GM23248 (cell line): ENCODE measurements at regions not wholly inside any gene's neighbourhood (a gene's known extent, or its start where the extent isn't known, plus 50 kb on each side); places are given as distances from the start of the nearest gene placed in this dataset.

Source experiments
- DNase-seq: peaks from one replicate; pipeline ENCODE4 v3.0.0-alpha.2; 2015
- H2AFZ ChIP-seq: fragments of 200-600 bp; sonication (generic); 2 replicates; pipeline ENCODE4 v1.6.1; 2016; ENCODE audit warnings: antibody characterized with exemption
- H3F3A ChIP-seq: fragments of 200-600 bp; sonication (generic); 2 replicates; pipeline ENCODE4 v1.6.1; 2016; ENCODE audit warnings: mild to moderate bottlenecking, antibody characterized with exemption, mixed run types; ENCODE audit not compliant: insufficient read depth
- H3K27ac ChIP-seq: fragments of 200-600 bp; sonication (generic); 2 replicates; pipeline ENCODE4 v1.5.1; 2016; ENCODE audit warnings: mild to moderate bottlenecking
- H3K27me3 ChIP-seq: fragments of 200-600 bp; sonication (generic); replicated peaks from 2 replicates; pipeline ENCODE4 v1.6.1; 2016; ENCODE audit warnings: mild to moderate bottlenecking; ENCODE audit not compliant: insufficient read depth
- H3K36me3 ChIP-seq: fragments of 200-600 bp; sonication (generic); 2 replicates; pipeline ENCODE4 v1.6.1; 2016; ENCODE audit warnings: low read depth, mild to moderate bottlenecking
- H3K4me1 ChIP-seq: fragments of 200-600 bp; sonication (generic); 2 replicates; pipeline ENCODE4 v1.6.1; 2016; ENCODE audit warnings: mild to moderate bottlenecking; ENCODE audit not compliant: insufficient read depth
- H3K4me2 ChIP-seq: fragments of 200-600 bp; sonication (generic); one replicate; pipeline ENCODE4 v1.6.1; 2016; ENCODE audit warnings: mild to moderate bottlenecking; ENCODE audit not compliant: unreplicated experiment
- H3K4me3 ChIP-seq: fragments of 200-600 bp; sonication (generic); 2 replicates; pipeline ENCODE4 v1.5.1; 2016; ENCODE audit warnings: mild to moderate bottlenecking
- H3K79me2 ChIP-seq: fragments of 200-600 bp; sonication (generic); 2 replicates; pipeline ENCODE4 v1.6.1; 2016; ENCODE audit warnings: mild to moderate bottlenecking; ENCODE audit not compliant: insufficient read depth
- H3K9ac ChIP-seq: fragments of 200-600 bp; sonication (generic); 2 replicates; pipeline ENCODE4 v1.6.1; 2016; ENCODE audit warnings: mild to moderate bottlenecking
- H3K9me2 ChIP-seq: fragments of 200-600 bp; sonication (generic); 2 replicates; pipeline ENCODE4 v1.6.1; 2016; ENCODE audit warnings: mixed run types, mild to moderate bottlenecking, moderate library complexity; ENCODE audit not compliant: insufficient read depth
- H3K9me3 ChIP-seq: fragments of 200-600 bp; sonication (generic); one replicate; pipeline ENCODE4 v1.6.1; 2017; ENCODE audit warnings: low read depth
- H4K20me1 ChIP-seq: fragments of 200-600 bp; sonication (generic); 2 replicates; pipeline ENCODE4 v1.6.0; 2016; ENCODE audit not compliant: insufficient read depth
- EZH2 ChIP-seq: fragments of 200-600 bp; sonication (generic); IDR thresholded peaks from 2 replicates; pipeline ENCODE4 v1.6.1; 2018; ENCODE audit warnings: antibody characterized with exemption, mild to moderate bottlenecking; ENCODE audit not compliant: insufficient read depth, poor library complexity, severe bottlenecking
- EZH2phosphoT487 ChIP-seq: fragments of 200-600 bp; sonication (generic); IDR thresholded peaks from 2 replicates; pipeline ENCODE4 v1.6.1; 2018; ENCODE audit warnings: antibody characterized with exemption, moderate library complexity, mild to moderate bottlenecking, low read depth; ENCODE audit not compliant: insufficient read depth
- WGBS, 2 experiments: methylation state at CpG; one replicate each; pipeline ENCODE4 v1.1.6; 2015 to 2017; ENCODE audit warnings: low lambda C conversion rate in 2 of 2, low coverage in 1 of 2; ENCODE audit errors: missing lambda C conversion rate in 2 of 2; 5-methylcytosine and 5-hydroxymethylcytosine counted together
- in situ Hi-C: fragments of 300-500 bp; cut with MboI; formaldehyde crosslinking; loops from 2 replicates; pipeline ENCODE4 v1.15.0; 2020

- Histone ChIP-seq H3K27me3 (no peaks in the 10 kb centered on the region), H3K79me2 (no peaks in the 10 kb centered on the region), H3K4me1 (no peaks in the 10 kb centered on the region), H3K9ac (no peak overlapping the region), H3K36me3 (no peaks in the 10 kb centered on the region), H2AFZ (no peak overlapping the region), H3K9me2 (no peaks in the 10 kb centered on the region), H3K9me3 (no peaks in the 10 kb centered on the region), H3K4me2 (no peak overlapping the region), H3K4me3 (no peak overlapping the region), H3K27ac (no peak overlapping the region), H3F3A (no peaks in the 10 kb centered on the region), H4K20me1 (no peaks in the 10 kb centered on the region)
- WGBS, 2 experiments: 78 to 80% methylated on average over 5 of the region's 5 CpGs
- no peak for DNase-seq
- in situ Hi-C loops: no loop called here
- TF ChIP-seq EZH2 (no peak), EZH2phosphoT487 (no peak)
These were observed 279.1 kb downstream of the BTG1 start for GRCh38 chr12:91866566-91866965.

- DNase-seq: no peak
- 64 to 66% methylated on average over 3 of the region's 3 CpGs for WGBS, 2 experiments
- Histone ChIP-seq H3K4me1 (no peaks in the 10 kb centered on the region), H3K36me3 (no peaks in the 10 kb centered on the region), H3K4me2 (no peak overlapping the region), H3K9ac (no peak overlapping the region), H3K9me3 (no peaks in the 10 kb centered on the region), H3K9me2 (no peaks in the 10 kb centered on the region), H3K4me3 (no peak overlapping the region), H3F3A (no peaks in the 10 kb centered on the region), H4K20me1 (no peaks in the 10 kb centered on the region), H2AFZ (no peak overlapping the region), H3K27me3 (no peaks in the 10 kb centered on the region), H3K27ac (no peak overlapping the region), H3K79me2 (no peaks in the 10 kb centered on the region)
- TF ChIP-seq EZH2phosphoT487 (no peak), EZH2 (no peak)
- in situ Hi-C loops: no loop called here
These were observed 281.9 kb downstream of the BTG1 start for GRCh38 chr12:91863702-91864101.

GRCh38 chr12:91861554-91861953 is 284.1 kb downstream of the BTG1 start:
- in situ Hi-C loops: no loop called here
- H2AFZ ChIP-seq: no peak overlapping the region
- no peaks in the 10 kb centered on the region for H3K4me1 ChIP-seq
- DNase-seq: no peak
- 80 to 100% methylated on average over 1 of the region's 1 CpG for WGBS, 2 experiments
- H3K9ac ChIP-seq: no peak overlapping the region
- H3K27me3 ChIP-seq: no peaks in the 10 kb centered on the region
- H3K36me3 ChIP-seq: no peaks in the 10 kb centered on the region
- no peaks in the 10 kb centered on the region for H3K9me2 ChIP-seq
- H3K27ac ChIP-seq: no peak overlapping the region
- H4K20me1 ChIP-seq: no peaks in the 10 kb centered on the region
- H3K4me3 ChIP-seq: no peak overlapping the region
- no peaks in the 10 kb centered on the region for H3K79me2 ChIP-seq
- TF ChIP-seq EZH2phosphoT487 (no peak), EZH2 (no peak)
- H3K4me2 ChIP-seq: no peak overlapping the region
- no peaks in the 10 kb centered on the region for H3K9me3 ChIP-seq
- no peaks in the 10 kb centered on the region for H3F3A ChIP-seq

DNA sequence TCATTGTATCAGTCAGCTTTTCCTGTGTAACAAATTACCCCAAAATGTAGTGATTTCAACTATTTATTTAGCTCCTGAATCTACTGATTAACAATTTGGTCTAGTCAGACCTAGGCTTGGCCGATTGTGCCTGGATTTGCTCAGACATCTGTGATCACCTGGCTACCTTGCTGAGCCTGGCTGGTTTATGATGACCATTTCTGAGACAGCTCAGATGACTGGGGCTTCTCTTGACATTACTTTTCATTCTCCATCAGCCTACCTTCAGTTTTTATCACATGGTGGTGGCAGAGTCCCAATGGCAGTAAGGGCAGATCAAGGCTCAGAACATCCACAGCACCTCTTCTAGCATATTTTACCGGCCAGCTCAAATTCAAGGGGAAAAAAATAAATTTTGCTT is 286.3 kb downstream of the BTG1 start:
- no peak overlapping the region for H3K4me2 ChIP-seq
- H3K9ac ChIP-seq: no peak overlapping the region
- TF ChIP-seq EZH2phosphoT487 (no peak), EZH2 (no peak)
- no peaks in the 10 kb centered on the region for H3K9me3 ChIP-seq
- H2AFZ ChIP-seq: no peak overlapping the region
- H3K9me2 ChIP-seq: no peaks in the 10 kb centered on the region
- no peak overlapping the region for H3K27ac ChIP-seq
- no peaks in the 10 kb centered on the region for H3K79me2 ChIP-seq
- H3K36me3 ChIP-seq: no peaks in the 10 kb centered on the region
- H3K4me3 ChIP-seq: no peak overlapping the region
- no peak for DNase-seq
- H3F3A ChIP-seq: no peaks in the 10 kb centered on the region
- no peaks in the 10 kb centered on the region for H3K27me3 ChIP-seq
- H4K20me1 ChIP-seq: no peaks in the 10 kb centered on the region
- H3K4me1 ChIP-seq: no peaks in the 10 kb centered on the region
- WGBS, 2 experiments: 77 to 84% methylated on average over 2 of the region's 2 CpGs
- in situ Hi-C loops: no loop called here
